Activated gamma-delta T cell (primary cell): ENCODE measurements at regions not wholly inside any gene's neighbourhood (a gene's known extent, or its start where the extent isn't known, plus 50 kb on each side); places are given as distances from the start of the nearest gene placed in this dataset.
A peak's percentile ranks its signal among the peaks of the same experiment; 100 is the strongest.
"Not testable (repeated sequence)": the region's sequence is repeated elsewhere in the genome, so short reads cannot be mapped to it uniquely, and the experiment has no call there.

Source experiments
- DNase-seq: peaks from one replicate; lab custom pipeline; 2025; lab: John Stamatoyannopoulos, UW

- DNase-seq = not testable (repeated sequence)
Observed at GRCh38 chrX:126641076-126641475, 88.5 kb upstream of the DCAF12L1 start.

GRCh38 chrX:126655061-126655460 is 102.4 kb upstream of the DCAF12L1 start:
- DNase-seq = no peak

GRCh38 chrX:126658447-126658846 is 105.8 kb upstream of the DCAF12L1 start:
- no peak for DNase-seq

- no peak for DNase-seq
Observed at GRCh38 chrX:126670258-126670657, 117.6 kb upstream of the DCAF12L1 start.

- DNase-seq = not testable (repeated sequence)
Observed at GRCh38 chrX:126673366-126673765, 120.8 kb upstream of the DCAF12L1 start.

- peak; percentile 10 for DNase-seq
Observed at GRCh38 chrX:126673816-126674491, 121.3 kb upstream of the DCAF12L1 start.

- no peak for DNase-seq
Observed at GRCh38 chrX:126695375-126695896, 124.1 kb upstream of the PRR32 start.

- DNase-seq = no peak
Observed at GRCh38 chrX:126697091-126697490, 122.4 kb upstream of the PRR32 start.

GRCh38 chrX:126701380-126701779 is 118.1 kb upstream of the PRR32 start:
- DNase-seq = no peak

- DNase-seq = no peak
Observed at GRCh38 chrX:126718440-126718839, 101.1 kb upstream of the PRR32 start.

- DNase-seq = no peak
Observed at GRCh38 chrX:126719208-126719607, 100.3 kb upstream of the PRR32 start.

GRCh38 chrX:126723881-126724280 is 95.6 kb upstream of the PRR32 start:
- no peak for DNase-seq

GRCh38 chrX:126733874-126734273 is 85.7 kb upstream of the PRR32 start:
- no peak for DNase-seq
